ENCODE measurements at regions not wholly inside any gene's neighbourhood (a gene's known extent, or its start where the extent isn't known, plus 50 kb on each side); places are given as distances from the start of the nearest gene placed in this dataset.

- no peak for DNase-seq (ENCODE audit: extremely low read depth in 1 of 11, low read depth in 9 of 11, low spot score in 4 of 11)
Measured at GRCh38 chr5:159385536-159385935, 55.2 kb upstream of the IL12B start.

- DNase-seq (ENCODE audit: extremely low read depth in 1 of 11, low read depth in 9 of 11, low spot score in 4 of 11) = no peak
Measured at GRCh38 chr5:159386028-159386711, 55.9 kb upstream of the IL12B start.

- DNase-seq (ENCODE audit: extremely low read depth in 1 of 11, low read depth in 9 of 11, low spot score in 4 of 11) = no peak
Measured at GRCh38 chr5:159392871-159393270, 62.6 kb upstream of the IL12B start.

DNA sequence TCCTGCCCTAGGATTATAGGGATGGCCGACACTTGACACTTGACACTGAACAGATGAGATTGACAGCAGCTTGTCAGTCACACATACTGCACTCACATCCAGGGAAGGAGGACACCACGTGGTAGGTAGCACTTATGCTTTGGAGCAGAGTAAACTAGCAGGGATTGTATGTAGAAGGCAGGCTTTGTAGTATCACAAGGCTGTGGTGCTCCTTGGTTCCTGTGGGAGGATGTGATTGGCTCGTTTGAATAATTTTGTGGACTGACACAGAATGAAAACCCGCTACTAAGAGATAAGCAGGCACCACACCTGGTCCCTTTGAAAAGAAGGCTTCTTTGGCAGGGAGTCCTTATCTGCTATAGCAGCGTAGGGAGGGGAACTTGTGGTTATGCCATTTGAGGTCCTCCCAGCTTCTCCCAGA, 63.6 kb upstream of the IL12B start:
- DNase-seq (ENCODE audit: extremely low read depth in 1 of 11, low read depth in 9 of 11, low spot score in 4 of 11) = no peak

- no peak for DNase-seq (ENCODE audit: extremely low read depth in 1 of 11, low read depth in 9 of 11, low spot score in 4 of 11)
Measured at GRCh38 chr5:159395202-159395601, 64.9 kb upstream of the IL12B start.

DNA sequence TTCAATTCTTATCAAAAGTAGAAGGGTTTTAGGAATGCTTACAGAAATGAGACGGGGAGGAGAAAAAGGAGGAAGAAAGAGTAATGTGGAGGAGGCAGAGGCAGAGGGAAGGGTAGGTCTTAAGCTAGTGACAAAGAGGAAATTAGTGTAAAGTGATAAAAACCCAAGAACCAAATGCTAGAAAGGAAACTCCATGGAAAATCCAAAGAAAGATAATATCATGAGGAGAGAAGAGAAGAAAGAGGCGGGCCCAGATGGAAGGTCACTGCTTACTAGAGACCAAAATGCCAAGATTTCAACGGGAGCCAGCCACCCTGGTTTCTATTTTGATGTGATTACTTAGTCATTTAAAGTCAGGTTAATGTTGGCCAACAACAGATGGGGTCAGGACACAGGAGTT, 68.6 kb upstream of the IL12B start:
- DNase-seq (ENCODE audit: extremely low read depth in 1 of 11, low read depth in 9 of 11, low spot score in 4 of 11) = no peak

DNA sequence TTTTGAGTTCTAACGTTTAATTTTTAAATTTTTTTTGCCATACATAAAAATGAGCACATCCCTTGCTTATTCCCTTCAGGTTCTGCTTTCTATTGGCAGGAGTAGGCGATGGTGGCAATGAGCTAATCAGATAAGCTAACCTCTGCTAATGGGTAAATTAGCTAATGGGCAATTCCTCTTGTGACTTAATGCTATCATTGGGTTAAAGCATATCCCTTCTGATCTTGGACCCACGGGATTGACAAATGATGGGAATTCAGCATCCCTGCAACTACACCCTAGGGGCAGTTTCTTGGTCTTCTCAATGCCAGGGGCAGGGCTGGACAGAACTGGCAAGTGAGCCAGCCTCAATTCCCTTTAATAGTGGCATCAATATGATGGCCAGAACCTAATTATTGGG, 70.2 kb upstream of the IL12B start:
- no peak for DNase-seq (ENCODE audit: extremely low read depth in 1 of 11, low read depth in 9 of 11, low spot score in 4 of 11)

GRCh38 chr5:159402311-159402710, 72.0 kb upstream of the IL12B start:
- no peak for DNase-seq (ENCODE audit: extremely low read depth in 1 of 11, low read depth in 9 of 11, low spot score in 4 of 11)

GRCh38 chr5:159402856-159403255, 72.6 kb upstream of the IL12B start:
- DNase-seq (ENCODE audit: extremely low read depth in 1 of 11, low read depth in 9 of 11, low spot score in 4 of 11) = no peak

GRCh38 chr5:159403906-159404681, 73.8 kb upstream of the IL12B start:
- DNase-seq (ENCODE audit: extremely low read depth in 1 of 11, low read depth in 9 of 11, low spot score in 4 of 11) = peak in 2 of 11 donors; percentile 4 to 7

GRCh38 chr5:159405611-159406031, 75.3 kb upstream of the IL12B start:
- no peak for DNase-seq (ENCODE audit: extremely low read depth in 1 of 11, low read depth in 9 of 11, low spot score in 4 of 11)

DNA sequence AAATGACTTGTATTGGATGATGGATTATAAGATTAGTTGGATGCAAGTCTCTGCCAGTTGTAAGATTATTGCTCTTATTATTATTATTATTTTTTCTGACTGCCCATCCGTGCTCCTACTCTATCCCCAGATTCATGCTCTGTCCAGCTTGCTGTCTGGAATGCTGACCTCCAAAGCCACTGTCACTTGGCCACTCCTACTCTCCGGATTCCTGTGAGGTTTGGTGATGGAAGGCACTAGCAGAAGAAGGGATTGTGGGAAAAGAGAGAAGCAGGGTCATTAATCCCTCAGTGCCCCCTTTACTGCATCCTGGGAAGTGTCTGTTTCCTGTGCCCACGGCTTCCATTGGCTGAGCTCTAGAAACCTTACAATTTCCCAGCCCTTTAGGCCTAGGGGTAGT, 76.3 kb upstream of the IL12B start:
- DNase-seq (ENCODE audit: extremely low read depth in 1 of 11, low read depth in 9 of 11, low spot score in 4 of 11) = no peak

GRCh38 chr5:159409801-159410200, 79.5 kb upstream of the IL12B start:
- DNase-seq (ENCODE audit: extremely low read depth in 1 of 11, low read depth in 9 of 11, low spot score in 4 of 11) = no peak

DNA sequence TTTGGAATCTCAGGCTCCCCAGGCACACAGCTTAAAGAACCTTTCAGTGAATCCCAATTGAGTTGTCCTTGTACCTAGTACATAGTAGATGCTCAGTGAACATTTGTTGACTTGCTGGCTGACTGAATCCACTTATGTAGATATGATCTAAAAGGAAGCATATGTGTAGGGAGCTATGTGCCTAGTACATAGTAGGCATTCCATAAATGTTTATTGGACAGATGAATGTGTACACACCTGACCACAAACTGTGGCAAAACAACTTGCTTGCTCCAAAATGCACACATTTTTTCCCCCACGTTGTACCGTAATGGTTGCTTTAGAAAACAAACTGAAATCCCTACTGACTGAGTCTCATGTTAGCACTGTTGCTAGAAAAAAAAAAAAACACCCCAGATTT, 80.2 kb upstream of the IL12B start:
- no peak for DNase-seq (ENCODE audit: extremely low read depth in 1 of 11, low read depth in 9 of 11, low spot score in 4 of 11)

- DNase-seq (ENCODE audit: extremely low read depth in 1 of 11, low read depth in 9 of 11, low spot score in 4 of 11) = no peak
Measured at GRCh38 chr5:159411115-159411514, 80.8 kb upstream of the IL12B start.

GRCh38 chr5:159412284-159413046, 82.2 kb upstream of the IL12B start:
- DNase-seq (ENCODE audit: extremely low read depth in 1 of 11, low read depth in 9 of 11, low spot score in 4 of 11) = no peak

- DNase-seq (ENCODE audit: extremely low read depth in 1 of 11, low read depth in 9 of 11, low spot score in 4 of 11) = no peak
Measured at GRCh38 chr5:159414021-159414420, 83.7 kb upstream of the IL12B start.

DNA sequence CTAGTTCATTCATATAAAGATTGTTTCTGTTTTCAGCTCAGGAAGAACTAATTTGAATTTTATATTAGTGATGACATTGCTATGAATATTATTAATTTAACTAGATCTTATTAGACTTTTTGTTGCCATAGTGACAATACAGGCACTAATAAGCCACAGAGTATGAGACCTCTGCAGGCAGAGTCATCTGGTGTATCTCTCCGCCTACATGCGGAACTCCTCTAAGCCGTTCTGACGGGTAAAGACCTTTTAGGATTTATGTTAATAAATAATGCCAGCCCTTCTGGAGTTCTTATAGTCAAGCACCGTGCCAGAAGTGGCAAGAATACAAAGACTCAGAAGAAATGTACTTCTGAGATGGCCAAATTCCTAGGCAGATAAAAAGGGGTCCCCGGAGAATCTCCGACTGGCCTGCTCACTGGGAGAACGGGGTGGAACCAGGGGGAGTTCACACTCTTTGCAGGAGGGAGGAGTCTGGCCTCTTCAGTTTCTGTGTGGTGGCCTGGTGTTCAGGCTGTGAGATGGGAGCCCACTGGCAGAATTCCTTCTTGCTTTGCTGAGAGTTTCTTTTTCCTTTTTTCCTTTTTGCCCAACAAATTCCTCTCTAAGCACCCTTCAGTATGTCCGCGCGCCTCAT, 85.1 kb upstream of the IL12B start:
- DNase-seq (ENCODE audit: extremely low read depth in 1 of 11, low read depth in 9 of 11, low spot score in 4 of 11) = no peak

GRCh38 chr5:159416438-159416837, 86.2 kb upstream of the IL12B start:
- DNase-seq (ENCODE audit: extremely low read depth in 1 of 11, low read depth in 9 of 11, low spot score in 4 of 11) = no peak

DNA sequence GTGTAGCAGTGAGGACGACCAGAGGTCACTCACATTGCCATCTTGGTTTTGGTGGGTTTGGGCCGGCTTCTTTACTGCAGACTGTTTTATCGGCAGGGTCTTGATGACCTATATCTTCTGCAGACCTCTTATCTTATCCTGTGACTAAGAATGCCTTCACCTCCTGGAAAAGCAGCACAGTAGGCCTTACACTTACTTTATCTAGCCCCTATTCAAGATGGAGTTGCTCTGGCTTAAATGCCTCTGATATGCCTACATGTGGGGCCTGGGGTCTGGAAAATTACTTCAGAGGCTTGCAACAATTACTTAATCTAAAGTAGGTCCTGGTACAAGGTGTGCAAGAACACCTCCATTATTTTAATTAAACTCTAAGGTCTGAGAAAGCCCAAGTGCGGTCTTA, 86.9 kb upstream of the IL12B start:
- DNase-seq (ENCODE audit: extremely low read depth in 1 of 11, low read depth in 9 of 11, low spot score in 4 of 11) = no peak
